IMR-90 (cell line): ENCODE measurements at regions not wholly inside any gene's neighbourhood (a gene's known extent, or its start where the extent isn't known, plus 50 kb on each side); places are given as distances from the start of the nearest gene placed in this dataset.

Experiments used
- ATAC-seq: fragments of 200-7000 bp; cut with Tn5 transposase; 2 replicates; pipeline ENCODE4 v1.9.1; 2020; ENCODE audit warnings: low read depth, mild to moderate bottlenecking, moderate library complexity
- BruUV-seq: library from RNA; stranded (reverse); fragments of 400-500 nt; replicated peaks from 2 replicates; lab custom pipeline; 2021; lab: Mats Ljungman, UMichigan
- CTCF ChIA-PET: fragments of 300-600 bp; formaldehyde crosslinking; extraction: SDS; loops from one replicate; lab custom pipeline; 2021; ENCODE audit warnings: antibody characterized with exemption; lab: Yijun Ruan, JAX
- POLR2A ChIA-PET: fragments of 300-600 bp; sonication (Branson Sonifier 250); formaldehyde crosslinking; loops from one replicate; lab custom pipeline; 2022; ENCODE audit warnings: antibody characterized with exemption; ENCODE audit not compliant: unreplicated experiment; lab: Charles Lee
- DNase-seq: peaks from one replicate; pipeline ENCODE4 v3.0.0; 2013
- H2AFZ ChIP-seq: replicated peaks from 2 replicates; pipeline ENCODE3; 2013; ENCODE audit warnings: low read length, mild to moderate bottlenecking; ENCODE audit not compliant: poor library complexity
- H2AK5ac ChIP-seq: 2 replicates; pipeline ENCODE4 v1.6.1; 2013; ENCODE audit warnings: low read depth, low read length, inconsistent platforms
- H2AK9ac ChIP-seq: replicated peaks from 2 replicates; pipeline ENCODE3; 2013; ENCODE audit warnings: mild to moderate bottlenecking, low read depth, low read length, moderate library complexity; ENCODE audit not compliant: poor library complexity
- H2BK120ac ChIP-seq: 2 replicates; pipeline ENCODE4 v1.6.1; 2013; ENCODE audit warnings: low read depth, low read length, inconsistent platforms
- H2BK15ac ChIP-seq: 3 replicates; pipeline ENCODE4 v1.6.1; 2013; ENCODE audit warnings: low read depth, low read length, inconsistent platforms
- H2BK20ac ChIP-seq: 2 replicates; pipeline ENCODE4 v1.6.1; 2013; ENCODE audit warnings: low read depth, mild to moderate bottlenecking, inconsistent platforms, low read length, moderate library complexity
- H2BK5ac ChIP-seq: 2 replicates; pipeline ENCODE4 v1.6.1; 2013; ENCODE audit warnings: mild to moderate bottlenecking, low read depth, low read length, inconsistent platforms; ENCODE audit not compliant: poor library complexity, severe bottlenecking
- H3K14ac ChIP-seq: replicated peaks from 2 replicates; pipeline ENCODE4 v1.6.1; 2013; ENCODE audit warnings: low read depth, low read length, inconsistent platforms
- H3K18ac ChIP-seq: 2 replicates; pipeline ENCODE4 v1.6.1; 2013; ENCODE audit warnings: low read depth, low read length, control low read depth
- H3K23ac ChIP-seq: 2 replicates; pipeline ENCODE4 v1.6.1; 2013; ENCODE audit warnings: low read depth, low read length, inconsistent platforms
- H3K27ac ChIP-seq: 2 replicates; pipeline ENCODE4 v1.5.1; 2013; ENCODE audit warnings: mild to moderate bottlenecking, control low read depth, low read length; ENCODE audit not compliant: insufficient read depth
- H3K27me3 ChIP-seq: 2 replicates; pipeline ENCODE4 v1.6.1; 2013; ENCODE audit warnings: low read length; ENCODE audit not compliant: control insufficient read depth, insufficient read depth
- H3K36me3 ChIP-seq: 2 replicates; pipeline ENCODE4 v1.6.1; 2013; ENCODE audit warnings: low read length, mixed read lengths; ENCODE audit not compliant: control insufficient read depth, insufficient read depth
- H3K4ac ChIP-seq: 2 replicates; pipeline ENCODE4 v1.6.1; 2013; ENCODE audit warnings: low read depth, low read length, inconsistent platforms
- H3K4me1 ChIP-seq: 2 replicates; pipeline ENCODE4 v1.6.1; 2013; ENCODE audit warnings: low read length, mixed read lengths; ENCODE audit not compliant: control insufficient read depth, insufficient read depth
- H3K4me2 ChIP-seq: 2 replicates; pipeline ENCODE4 v1.6.1; 2013; ENCODE audit warnings: low read depth, mild to moderate bottlenecking, control low read depth, low read length, moderate library complexity
- H3K4me3 ChIP-seq: 2 replicates; pipeline ENCODE4 v1.5.1; 2013; ENCODE audit warnings: low read depth, mild to moderate bottlenecking, control low read depth, low read length, moderate library complexity; ENCODE audit not compliant: insufficient read depth
- H3K56ac ChIP-seq: 2 replicates; pipeline ENCODE4 v1.6.1; 2013; ENCODE audit warnings: low read length, inconsistent platforms; ENCODE audit not compliant: insufficient read depth; ENCODE audit errors: extremely low read depth
- H3K79me1 ChIP-seq, 2 experiments: 2 replicates each; pipeline ENCODE4 v1.6.1; 2013; ENCODE audit warnings: low read length in 2 of 2, inconsistent platforms in 1 of 2, low read depth in 1 of 2
- H3K9ac ChIP-seq: 2 replicates; pipeline ENCODE4 v1.6.1; 2013; ENCODE audit warnings: low read depth, low read length, control low read depth
- H3K9me1 ChIP-seq: 2 replicates; pipeline ENCODE4 v1.6.1; 2013; ENCODE audit warnings: low read length, inconsistent platforms; ENCODE audit not compliant: insufficient read depth
- H3K9me3 ChIP-seq: 2 replicates; pipeline ENCODE4 v1.6.1; 2013; ENCODE audit warnings: low read length; ENCODE audit not compliant: control insufficient read depth, insufficient read depth
- H4K20me1 ChIP-seq: 2 replicates; pipeline ENCODE4 v1.6.1; 2013; ENCODE audit warnings: low read length, inconsistent platforms; ENCODE audit not compliant: insufficient read depth
- H4K5ac ChIP-seq: 2 replicates; pipeline ENCODE4 v1.6.1; 2013; ENCODE audit warnings: mild to moderate bottlenecking, low read depth, low read length, control low read depth
- H4K8ac ChIP-seq, 2 experiments: 2 replicates each; pipeline ENCODE4 v1.6.1; 2013; ENCODE audit warnings: low read depth in 2 of 2, low read length in 2 of 2, control low read depth in 1 of 2, inconsistent platforms in 1 of 2
- H4K91ac ChIP-seq: 2 replicates; pipeline ENCODE4 v1.6.1; 2013; ENCODE audit warnings: low read depth, low read length, inconsistent platforms; ENCODE audit not compliant: insufficient read depth
- RFX5 ChIP-seq: IDR thresholded peaks from 2 replicates; pipeline ENCODE4 v1.8.0; 2012; ENCODE audit warnings: low read depth, mild to moderate bottlenecking, low read length, moderate library complexity
- WGBS, 2 experiments: methylation state at CpG; one replicate each; pipeline versions ENCODE4 v1.1.5 to v1.1.7; 2013; ENCODE audit warnings: missing lambda C conversion rate in 2 of 2; ENCODE audit not compliant: insufficient read length in 1 of 2; ENCODE audit errors: extremely low coverage in 2 of 2; 5-methylcytosine and 5-hydroxymethylcytosine counted together
- dilution Hi-C: fragments of 300-500 bp; cut with HindIII; formaldehyde crosslinking; loops from one replicate; pipeline ENCODE4 v1.14.3; 2018; ENCODE audit warnings: low sequenced_read_pairs; ENCODE audit not compliant: unreplicated experiment
- in situ Hi-C: fragments of 300-500 bp; cut with MboI; formaldehyde crosslinking; loops from 3 replicates; pipeline ENCODE4 v1.14.3; 2019; ENCODE audit warnings: low sequenced_read_pairs, inconsistent platforms, mixed read lengths
- intact Hi-C: fragments of 100-400 bp; cut with micrococcal nuclease; formaldehyde crosslinking; loops from 2 replicates; pipeline ENCODE4 v1.10.0; 2022

GRCh38 chr14:25522926-25523325 is 473.0 kb upstream of the STXBP6 start:
- Histone ChIP-seq H3K14ac (no peak overlapping the region), H3K79me1 (no peaks in the 10 kb centered on the region), H3K27ac (no peak overlapping the region), H2AK5ac (no peak overlapping the region), H2AK9ac (no peak overlapping the region), H3K4ac (no peak overlapping the region), H3K27me3 (no peaks in the 10 kb centered on the region), H3K18ac (no peak overlapping the region), H4K8ac (no peak overlapping the region), H3K56ac (no peak overlapping the region), H2BK15ac (no peak overlapping the region), H4K20me1 (no peaks in the 10 kb centered on the region), H2BK20ac (no peak overlapping the region), H2BK120ac (no peak overlapping the region), H3K9me3 (peaks cover 9% of the 10 kb centered on the region; the same call in 1 of the 2 replicates), H3K9me1 (no peaks in the 10 kb centered on the region), H3K23ac (no peak overlapping the region), H3K4me2 (no peak overlapping the region), H4K5ac (no peak overlapping the region), H3K4me1 (no peaks in the 10 kb centered on the region), H4K91ac (no peak overlapping the region), H2AFZ (no peak overlapping the region), H3K9ac (no peak overlapping the region), H3K4me3 (no peak overlapping the region), H3K36me3 (no peaks in the 10 kb centered on the region), H2BK5ac (no peak overlapping the region)
- BruUV-seq = no TSS peak
- in situ Hi-C loops = no loop called here
- DNase-seq (no peak), ATAC-seq (no peak)
- no peak for TF ChIP-seq RFX5
- ChIA-PET CTCF (no interaction called here), POLR2A (no interaction called here)
- dilution Hi-C loops = no loop called here
- no CpG with 5 or more reads among the region's 2 CpGs for WGBS, 2 experiments
- intact Hi-C loops = no loop called here
